ENCODE measurements at regions not wholly inside any gene's neighbourhood (a gene's known extent, or its start where the extent isn't known, plus 50 kb on each side); places are given as distances from the start of the nearest gene placed in this dataset.

GRCh38 chr5:129341306-129341705 lies 118.8 kb upstream of the ADAMTS19 start:
- DNase-seq (ENCODE audit: low spot score): no peak

GRCh38 chr5:129342796-129343195 lies 117.3 kb upstream of the ADAMTS19 start:
- no peak for DNase-seq (ENCODE audit: low spot score)

- DNase-seq (ENCODE audit: low spot score): no peak
Observed at GRCh38 chr5:129345213-129345924, 114.7 kb upstream of the ADAMTS19 start.

DNA sequence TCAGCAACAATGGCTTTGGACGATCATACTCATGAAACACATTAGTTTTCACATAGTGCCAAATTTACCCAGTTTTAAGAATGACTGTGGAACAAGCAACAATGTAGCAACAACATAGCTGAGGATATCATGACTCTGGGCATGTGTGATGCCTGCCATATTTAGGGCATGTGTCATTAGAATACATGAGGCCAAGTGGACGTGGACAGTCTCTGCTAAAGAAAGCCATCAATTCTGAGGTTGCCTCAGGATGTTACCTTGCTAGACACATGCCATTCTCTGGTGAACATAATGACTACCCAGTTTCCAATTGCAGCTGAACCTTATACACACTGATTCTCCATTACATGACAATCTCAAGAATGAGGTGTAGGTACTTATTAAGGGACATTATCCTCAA lies 103.3 kb upstream of the ADAMTS19 start:
- DNase-seq (ENCODE audit: low spot score): no peak

DNA sequence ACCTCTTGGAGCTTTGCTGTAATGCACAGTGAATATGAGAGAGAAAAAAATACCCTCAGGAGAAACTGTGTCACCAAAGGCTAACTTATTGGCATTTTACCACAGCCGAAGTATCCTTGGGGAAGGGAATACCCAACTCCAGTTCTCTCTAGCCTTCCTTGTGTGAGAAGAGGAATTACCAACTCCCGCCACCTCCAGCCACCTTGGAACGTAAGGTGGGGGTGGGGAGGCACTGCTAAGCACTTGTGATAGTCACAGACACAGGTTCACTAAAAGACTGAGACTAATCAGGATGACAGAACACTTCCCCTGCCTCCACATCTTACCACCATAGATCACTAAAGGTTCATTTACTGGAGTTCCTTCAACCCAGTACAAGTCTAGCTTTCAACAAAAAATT lies 102.0 kb upstream of the ADAMTS19 start:
- no peak for DNase-seq (ENCODE audit: low spot score)

- DNase-seq (ENCODE audit: low spot score): no peak
Observed at GRCh38 chr5:129359450-129359849, 100.6 kb upstream of the ADAMTS19 start.

DNA sequence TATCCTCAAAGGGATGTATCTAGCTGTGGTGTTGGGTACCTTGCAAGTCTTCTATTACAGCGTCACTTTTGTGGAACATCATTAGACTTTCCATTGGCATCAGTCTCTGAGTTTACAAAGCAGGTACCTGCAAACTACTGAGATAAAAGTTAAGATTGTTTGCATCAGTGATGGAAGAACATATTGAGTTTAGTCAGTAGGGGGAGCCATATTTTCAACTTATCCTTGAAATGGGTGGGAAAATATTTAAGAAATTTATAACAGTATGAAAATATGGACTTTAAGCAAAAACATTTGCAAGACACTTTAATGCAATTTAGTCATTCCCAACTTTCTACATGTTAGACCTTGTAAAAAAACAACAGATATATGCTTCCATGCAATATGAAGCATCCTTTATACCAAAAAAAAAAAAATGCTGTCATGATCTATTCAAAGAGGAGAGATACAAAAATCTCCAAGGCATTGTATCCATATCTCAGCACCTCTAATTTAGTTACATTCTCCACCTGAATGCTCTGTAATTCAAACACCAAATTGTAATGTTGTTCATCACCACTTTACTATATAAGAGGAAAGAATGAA lies 98.6 kb upstream of the ADAMTS19 start:
- DNase-seq (ENCODE audit: low spot score): peak; percentile 17

DNA sequence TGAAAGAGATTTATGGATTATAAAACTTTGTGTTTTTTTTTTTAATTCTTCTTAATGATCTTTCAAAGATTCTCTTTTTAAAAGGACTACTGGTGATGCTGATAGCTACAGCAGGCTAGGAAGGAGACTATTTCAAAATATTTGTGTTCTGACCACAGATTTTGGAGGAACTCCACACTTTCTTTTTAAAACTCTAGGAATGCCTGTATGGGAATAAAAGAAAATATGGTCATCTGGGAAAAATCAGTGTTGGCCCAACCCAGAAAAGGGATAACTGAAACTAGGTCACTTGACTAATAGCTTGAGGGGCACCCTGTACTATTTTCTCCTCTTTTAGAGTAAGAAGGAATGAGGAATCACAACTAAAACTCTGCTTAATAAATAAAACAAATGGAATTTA lies 97.6 kb upstream of the ADAMTS19 start:
- no peak for DNase-seq (ENCODE audit: low spot score)

DNA sequence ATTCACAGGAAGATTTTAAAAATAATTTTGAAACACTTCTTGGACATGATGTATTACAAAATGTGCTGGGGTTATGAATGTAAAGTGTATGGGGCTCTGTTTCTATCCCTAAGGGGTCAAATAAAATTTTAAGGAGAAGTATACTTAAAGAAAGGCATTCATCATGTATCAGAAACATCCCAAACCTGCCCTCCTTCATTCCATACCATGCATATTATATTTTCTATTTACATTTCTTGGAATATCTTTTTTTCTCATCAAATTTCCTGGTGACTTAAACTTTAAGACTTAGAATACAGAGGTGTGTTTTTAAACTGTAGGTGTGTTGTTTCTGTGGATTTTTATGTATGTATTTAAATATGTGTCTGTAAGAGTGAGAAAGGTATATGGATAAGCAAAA lies 96.1 kb upstream of the ADAMTS19 start:
- no peak for DNase-seq (ENCODE audit: low spot score)

- no peak for DNase-seq (ENCODE audit: low spot score)
Observed at GRCh38 chr5:129367883-129368282, 92.2 kb upstream of the ADAMTS19 start.

- no peak for DNase-seq (ENCODE audit: low spot score)
Observed at GRCh38 chr5:129372025-129372424, 88.1 kb upstream of the ADAMTS19 start.

DNA sequence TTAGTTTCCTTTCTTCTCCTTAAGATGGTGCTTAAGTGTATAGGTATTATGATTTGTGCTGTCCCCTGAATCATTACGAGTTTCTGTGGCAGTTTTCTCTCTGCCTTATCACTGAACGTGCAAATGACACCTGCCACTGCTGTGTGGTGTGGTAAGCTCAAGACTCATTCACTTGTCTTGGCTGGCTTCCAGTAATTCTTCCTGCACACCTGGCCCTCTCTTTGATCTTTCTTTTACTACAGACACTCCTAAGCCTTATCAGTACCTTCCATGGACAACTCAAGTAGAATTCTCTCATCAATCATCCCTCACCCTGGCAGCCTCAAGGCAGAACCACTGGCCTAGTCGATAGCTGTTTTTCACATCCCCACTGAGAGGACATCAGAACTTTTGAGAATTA lies 82.6 kb upstream of the ADAMTS19 start:
- DNase-seq (ENCODE audit: low spot score): peak; percentile 70

- no peak for DNase-seq (ENCODE audit: low spot score)
Observed at GRCh38 chr5:129378961-129379360, 81.1 kb upstream of the ADAMTS19 start.

DNA sequence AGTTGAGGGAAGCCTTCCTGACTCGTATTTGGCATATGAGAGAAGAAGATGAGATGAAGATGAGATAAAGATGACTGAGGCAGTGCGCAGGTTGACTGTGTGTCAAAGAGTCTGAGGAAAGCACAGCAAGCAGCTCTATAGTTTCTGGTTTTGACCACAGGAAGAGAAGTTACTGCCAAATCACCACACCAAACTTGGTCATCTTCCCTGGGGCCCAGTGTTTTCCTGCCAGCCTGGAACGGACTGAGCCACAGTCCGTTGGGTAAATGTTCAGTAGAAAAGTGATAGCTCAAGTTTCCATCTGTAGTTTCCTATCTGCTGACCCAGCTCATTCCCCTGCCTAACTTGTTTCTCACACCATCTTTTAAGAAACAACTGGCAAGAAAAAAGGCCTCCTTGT lies 80.7 kb upstream of the ADAMTS19 start:
- DNase-seq (ENCODE audit: low spot score): no peak

- DNase-seq (ENCODE audit: low spot score): no peak
Observed at GRCh38 chr5:129382921-129383672, 77.0 kb upstream of the ADAMTS19 start.

DNA sequence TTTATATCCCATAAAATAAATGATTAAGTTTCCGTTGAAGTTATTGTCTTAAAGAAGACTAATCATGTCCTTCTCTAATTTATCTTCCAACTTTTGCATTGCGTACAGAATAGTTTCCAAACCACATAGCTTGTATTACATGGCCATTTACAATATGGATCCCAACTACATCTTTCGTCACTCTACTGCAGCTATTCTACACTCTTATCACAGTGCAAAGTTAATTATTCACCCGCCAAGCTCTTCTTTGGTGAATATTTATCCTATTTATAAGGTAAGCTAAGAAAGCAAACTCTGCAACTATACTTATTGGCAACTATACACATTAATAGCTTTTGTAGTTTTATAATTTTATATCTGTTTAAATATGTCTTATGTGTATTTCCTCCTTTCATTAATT lies 75.9 kb upstream of the ADAMTS19 start:
- no peak for DNase-seq (ENCODE audit: low spot score)

- no peak for DNase-seq (ENCODE audit: low spot score)
Observed at GRCh38 chr5:129384736-129385135, 75.4 kb upstream of the ADAMTS19 start.

DNA sequence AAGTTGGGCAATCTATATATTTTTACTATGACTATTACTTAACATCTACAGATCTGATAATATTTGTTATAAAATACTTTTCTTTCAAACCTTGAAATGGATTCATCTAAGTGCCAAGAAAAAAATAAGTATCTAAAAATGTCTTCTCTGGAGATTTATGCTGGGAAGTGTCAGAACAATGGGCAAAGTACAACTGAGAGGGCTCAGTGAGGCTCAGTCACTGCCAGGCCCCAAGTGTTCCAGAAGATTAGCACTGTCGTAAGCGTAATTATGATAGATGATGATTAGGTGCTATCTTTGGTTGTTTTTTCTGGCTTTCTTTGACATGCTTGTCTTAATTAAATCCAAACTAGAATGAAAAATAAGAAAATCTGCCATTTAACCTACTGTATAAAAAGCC lies 72.2 kb upstream of the ADAMTS19 start:
- no peak for DNase-seq (ENCODE audit: low spot score)

GRCh38 chr5:129392681-129393080 lies 67.4 kb upstream of the ADAMTS19 start:
- DNase-seq (ENCODE audit: low spot score): no peak

DNA sequence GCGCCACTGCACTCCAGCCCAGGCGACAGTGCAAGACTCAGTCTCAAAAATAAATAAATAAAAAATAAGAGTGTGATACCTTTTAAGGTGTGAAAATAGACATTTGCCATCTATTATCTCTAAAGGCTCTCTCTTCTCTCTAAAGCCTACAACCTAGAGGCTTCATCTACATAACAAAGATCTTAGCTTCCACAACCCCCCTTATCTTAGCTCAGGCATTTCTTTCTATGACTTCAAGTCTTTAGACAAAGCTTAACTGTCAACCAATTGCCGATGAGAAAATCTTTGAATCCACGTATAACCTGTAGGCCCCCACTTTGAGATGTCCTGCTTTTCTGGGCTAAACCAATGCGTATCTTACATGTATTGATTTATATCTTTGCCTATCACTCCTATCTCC lies 64.9 kb upstream of the ADAMTS19 start:
- DNase-seq (ENCODE audit: low spot score): no peak

DNA sequence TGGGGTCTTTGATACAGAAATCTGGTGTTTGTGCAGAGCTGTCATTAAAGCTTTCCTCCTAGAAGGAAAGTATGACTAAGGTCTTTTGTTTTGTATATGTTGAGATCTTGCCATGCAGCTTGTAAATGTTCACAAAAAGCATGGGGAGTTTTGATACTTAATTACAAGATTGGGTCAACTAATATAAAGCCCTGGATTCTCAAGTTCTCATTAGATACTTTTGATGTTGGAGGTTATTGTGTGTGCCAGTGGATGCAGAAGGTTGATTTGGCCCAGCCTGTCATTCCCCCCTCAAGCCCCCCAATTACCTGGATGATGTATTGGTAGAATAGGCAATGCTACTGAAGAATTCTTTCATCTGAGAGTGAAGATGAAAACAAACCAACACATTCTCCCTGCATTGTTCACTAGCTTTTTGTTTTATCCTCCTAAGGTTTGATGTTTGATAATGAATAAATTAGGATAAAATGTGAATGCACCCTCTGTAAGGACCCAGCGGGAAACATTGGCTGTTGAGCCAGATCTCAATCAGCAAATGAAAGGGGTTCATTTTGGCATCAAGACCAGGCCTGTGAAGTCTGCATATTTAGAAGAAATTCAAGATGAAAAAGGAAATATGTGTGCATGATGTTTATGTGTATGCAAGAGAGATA lies 61.9 kb upstream of the ADAMTS19 start:
- no peak for DNase-seq (ENCODE audit: low spot score)

- DNase-seq (ENCODE audit: low spot score): no peak
Observed at GRCh38 chr5:129399069-129399468, 61.0 kb upstream of the ADAMTS19 start.

All from SK-N-DZ (cell line).